CD4-positive, alpha-beta T cell treated with Interleukin-17A for 1 hour (primary cell): ENCODE measurements at regions not wholly inside any gene's neighbourhood (a gene's known extent, or its start where the extent isn't known, plus 50 kb on each side); places are given as distances from the start of the nearest gene placed in this dataset.

Experiments
- DNase-seq: peaks from one replicate; pipeline ENCODE4 v3.0.0-alpha.2; 2020

GRCh38 chr4:180103794-180104193, 2139.4 kb upstream of the TENM3 start:
- DNase-seq = no peak

- DNase-seq = no peak
These were observed 2137.8 kb upstream of the TENM3 start for GRCh38 chr4:180105362-180105761.

GRCh38 chr4:180106122-180106521, 2137.1 kb upstream of the TENM3 start:
- no peak for DNase-seq

GRCh38 chr4:180106997-180107396, 2136.2 kb upstream of the TENM3 start:
- no peak for DNase-seq

GRCh38 chr4:180116840-180117239, 2126.4 kb upstream of the TENM3 start:
- DNase-seq = no peak

GRCh38 chr4:180120068-180120467, 2123.1 kb upstream of the TENM3 start:
- no peak for DNase-seq

- no peak for DNase-seq
These were observed 2108.9 kb upstream of the TENM3 start for GRCh38 chr4:180134091-180134866.

- DNase-seq = no peak
These were observed 2101.5 kb upstream of the TENM3 start for GRCh38 chr4:180141734-180142133.

- DNase-seq = no peak
These were observed 2094.5 kb upstream of the TENM3 start for GRCh38 chr4:180148737-180149136.

GRCh38 chr4:180150818-180151217, 2092.4 kb upstream of the TENM3 start:
- DNase-seq = no peak

GRCh38 chr4:180152831-180153230, 2090.4 kb upstream of the TENM3 start:
- no peak for DNase-seq

- DNase-seq = no peak
These were observed 2089.6 kb upstream of the TENM3 start for GRCh38 chr4:180153587-180153986.

GRCh38 chr4:180156684-180157083, 2086.5 kb upstream of the TENM3 start:
- no peak for DNase-seq

- no peak for DNase-seq
These were observed 2082.8 kb upstream of the TENM3 start for GRCh38 chr4:180160195-180160983.

- DNase-seq = no peak
These were observed 2078.4 kb upstream of the TENM3 start for GRCh38 chr4:180164799-180165198.

GRCh38 chr4:180169394-180169793, 2073.8 kb upstream of the TENM3 start:
- no peak for DNase-seq

- no peak for DNase-seq
These were observed 2073.2 kb upstream of the TENM3 start for GRCh38 chr4:180169966-180170365.

GRCh38 chr4:180179146-180179545, 2064.1 kb upstream of the TENM3 start:
- DNase-seq = no peak

- no peak for DNase-seq
These were observed 2053.5 kb upstream of the TENM3 start for GRCh38 chr4:180189666-180190065.

GRCh38 chr4:180190382-180190781, 2052.8 kb upstream of the TENM3 start:
- DNase-seq = no peak

GRCh38 chr4:180197471-180197870, 2045.7 kb upstream of the TENM3 start:
- no peak for DNase-seq

GRCh38 chr4:180203349-180203748, 2039.9 kb upstream of the TENM3 start:
- DNase-seq = no peak

- DNase-seq = no peak
These were observed 2037.9 kb upstream of the TENM3 start for GRCh38 chr4:180205276-180205675.

GRCh38 chr4:180207921-180208320, 2035.3 kb upstream of the TENM3 start:
- no peak for DNase-seq
